SH-SY5Y (cell line): ENCODE measurements at regions not wholly inside any gene's neighbourhood (a gene's known extent, or its start where the extent isn't known, plus 50 kb on each side); places are given as distances from the start of the nearest gene placed in this dataset.
A peak's percentile ranks its signal among the peaks of the same experiment; 100 is the strongest.

Experiments used
- GATA2 ChIP-seq: IDR thresholded peaks from 2 replicates; pipeline ENCODE4 v1.6.1; 2011; ENCODE audit warnings: mild to moderate bottlenecking, low read depth, low read length
- GATA3 ChIP-seq: IDR thresholded peaks from 2 replicates; pipeline ENCODE4 v1.6.1; 2011; ENCODE audit warnings: low read depth, mild to moderate bottlenecking, low read length, moderate library complexity

DNA sequence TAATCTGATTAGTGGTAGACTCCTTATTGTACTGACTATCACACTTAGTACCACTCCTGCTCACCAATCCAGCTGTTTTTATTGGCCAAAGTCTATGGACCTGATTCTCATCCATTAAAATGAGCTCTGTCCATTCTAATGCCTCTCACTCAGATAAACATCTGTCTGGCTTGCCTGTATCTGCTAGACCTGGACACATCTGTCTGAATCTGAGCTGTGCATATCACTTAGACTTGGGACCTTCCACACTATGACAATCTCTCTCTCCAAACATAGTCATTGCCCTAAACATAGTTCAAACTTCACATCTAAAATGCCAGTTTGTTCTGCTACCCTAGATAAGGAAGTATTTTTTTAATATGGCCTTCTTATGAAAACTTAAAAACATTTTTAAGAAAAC is 92.6 kb downstream of the CENPW start:
- TF ChIP-seq GATA2 (peak; percentile 50), GATA3 (peak; percentile 14; the same call in 1 of the 2 replicates)
